GM04503 (cell line): ENCODE measurements at regions not wholly inside any gene's neighbourhood (a gene's known extent, or its start where the extent isn't known, plus 50 kb on each side); places are given as distances from the start of the nearest gene placed in this dataset.

Experiments
- DNase-seq: peaks from one replicate; pipeline ENCODE4 v3.0.0-alpha.2; 2012; ENCODE audit warnings: low read depth

GRCh38 chr16:80418517-80419355 is 122.1 kb upstream of the DYNLRB2 start:
- no peak for DNase-seq

GRCh38 chr16:80417706-80418271 is 123.0 kb upstream of the DYNLRB2 start:
- no peak for DNase-seq

DNA sequence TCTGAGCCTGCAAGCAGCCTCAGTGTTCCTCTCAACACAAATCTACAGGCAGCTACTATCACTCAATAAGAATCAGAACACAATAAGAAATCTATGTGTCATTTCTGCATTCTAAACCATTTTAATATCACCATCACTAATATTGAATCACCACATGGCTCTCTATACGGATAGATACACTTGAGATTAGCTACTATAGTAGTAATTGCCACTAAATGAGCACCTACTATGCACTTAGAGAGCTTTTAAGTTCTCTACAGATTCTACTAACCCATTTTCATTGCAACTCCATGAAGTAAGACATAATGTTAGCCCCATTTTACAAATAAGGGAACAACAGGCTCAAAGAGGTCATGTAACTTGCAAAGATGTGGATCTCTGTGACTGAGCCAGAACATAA is 132.8 kb upstream of the DYNLRB2 start:
- no peak for DNase-seq

DNA sequence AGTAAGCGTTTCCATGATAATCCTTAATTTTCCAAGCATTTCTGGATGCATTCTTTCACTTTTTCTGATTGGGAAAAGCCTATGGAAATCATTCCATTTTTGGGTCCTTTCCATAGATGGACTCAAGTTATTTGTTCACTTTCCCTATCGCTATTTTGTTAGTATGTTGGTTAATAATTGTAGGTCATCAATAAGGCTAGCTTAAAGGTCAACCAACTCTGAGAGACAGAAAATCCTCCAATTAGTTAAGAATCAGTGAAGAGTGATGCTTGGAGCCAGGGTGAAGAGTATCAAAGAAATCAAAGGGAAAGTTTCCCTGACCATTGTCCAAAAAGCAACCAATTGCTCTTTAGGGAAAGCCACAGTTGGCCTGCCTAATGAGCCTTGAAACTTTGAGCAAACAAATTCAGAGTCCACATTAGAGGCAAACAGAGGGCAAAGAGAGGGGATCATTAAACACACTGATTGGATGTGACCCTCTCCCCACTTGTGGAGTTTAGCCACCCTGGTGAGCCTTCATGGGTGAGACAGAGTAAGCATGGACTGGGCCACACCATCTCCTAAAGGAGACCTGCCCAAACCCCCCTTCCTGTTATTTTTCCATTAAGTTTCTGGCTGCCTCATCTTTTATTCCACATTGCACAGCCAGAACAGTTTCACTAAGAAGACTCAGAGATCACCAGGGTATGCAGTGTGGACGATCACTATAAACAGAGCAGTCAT is 133.4 kb upstream of the DYNLRB2 start:
- no peak for DNase-seq

GRCh38 chr16:80404847-80405246 is 135.9 kb upstream of the DYNLRB2 start:
- no peak for DNase-seq

- no peak for DNase-seq
Observed at GRCh38 chr16:80403894-80404293, 136.9 kb upstream of the DYNLRB2 start.

DNA sequence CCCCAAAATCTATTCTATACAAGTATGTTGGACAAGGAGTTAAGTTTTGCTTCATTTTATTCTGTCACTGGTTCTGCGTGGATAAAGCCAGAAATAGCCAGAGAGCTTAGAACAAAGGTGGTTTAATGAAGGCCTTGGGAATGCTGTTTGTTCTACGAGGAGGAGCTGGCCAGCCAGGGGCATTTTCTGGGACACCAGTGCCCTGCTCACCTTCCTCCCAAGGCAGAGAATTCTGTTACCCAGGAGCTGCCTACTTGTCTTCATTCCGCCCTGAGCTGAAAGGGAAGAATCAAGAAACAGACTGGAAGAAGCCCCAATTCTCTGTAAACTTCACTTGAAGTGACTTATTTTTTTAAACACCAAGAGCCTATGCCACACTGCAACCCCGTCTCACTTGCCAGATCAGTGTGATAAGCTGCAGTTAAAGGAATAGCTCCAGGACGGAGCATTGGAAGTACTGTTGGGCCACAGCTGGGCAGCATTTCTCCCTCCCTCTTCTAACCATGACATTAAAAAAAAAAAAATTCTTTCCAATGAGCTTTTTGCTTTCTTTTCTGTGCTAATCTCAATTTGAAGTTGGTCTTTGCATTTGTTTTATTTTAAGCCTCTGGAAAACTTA is 149.8 kb upstream of the DYNLRB2 start:
- no peak for DNase-seq

- no peak for DNase-seq
Observed at GRCh38 chr16:80390046-80390445, 150.7 kb upstream of the DYNLRB2 start.

DNA sequence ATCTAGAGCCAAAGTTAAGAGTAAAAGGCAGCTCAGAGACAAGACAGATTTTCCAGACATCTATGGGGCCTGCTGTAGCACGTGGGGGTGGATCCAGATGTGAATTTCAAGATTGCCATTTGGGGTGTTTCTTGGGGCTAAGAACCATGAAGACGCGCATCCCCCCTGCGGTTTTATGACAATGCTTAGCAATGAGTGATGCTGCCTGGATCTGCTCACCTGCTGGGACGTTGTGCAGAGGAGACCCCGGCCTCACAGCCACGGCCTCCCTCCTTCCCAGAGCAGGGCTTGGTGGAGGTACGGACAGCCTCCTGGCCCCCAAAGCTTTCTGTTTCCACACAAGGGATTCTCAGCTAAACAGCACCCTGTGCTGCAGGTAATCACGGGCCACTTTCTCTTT is 151.5 kb upstream of the DYNLRB2 start:
- no peak for DNase-seq

- DNase-seq: no peak
Observed at GRCh38 chr16:80387318-80387921, 153.4 kb upstream of the DYNLRB2 start.

GRCh38 chr16:80384862-80385261 is 155.9 kb upstream of the DYNLRB2 start:
- no peak for DNase-seq

DNA sequence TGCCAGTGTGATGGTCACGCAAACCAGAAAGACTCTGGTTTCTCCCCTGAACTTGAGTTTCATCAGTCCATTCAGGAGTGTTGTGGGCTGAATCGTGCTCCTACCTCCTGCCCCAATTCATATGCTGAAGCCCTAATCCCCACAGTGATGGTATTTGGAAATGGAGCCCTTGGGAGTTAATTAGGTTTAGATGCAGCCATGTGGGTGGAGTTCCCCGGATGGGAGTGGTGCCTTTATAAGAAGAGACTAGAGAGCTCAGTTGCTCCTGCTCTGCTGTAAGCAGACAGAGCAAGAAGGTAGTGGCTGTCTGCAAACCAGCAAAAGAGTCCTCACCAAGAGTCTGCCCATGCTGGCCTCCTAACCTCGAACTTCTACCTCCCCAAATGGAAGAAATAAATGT is 160.3 kb upstream of the DYNLRB2 start:
- no peak for DNase-seq

DNA sequence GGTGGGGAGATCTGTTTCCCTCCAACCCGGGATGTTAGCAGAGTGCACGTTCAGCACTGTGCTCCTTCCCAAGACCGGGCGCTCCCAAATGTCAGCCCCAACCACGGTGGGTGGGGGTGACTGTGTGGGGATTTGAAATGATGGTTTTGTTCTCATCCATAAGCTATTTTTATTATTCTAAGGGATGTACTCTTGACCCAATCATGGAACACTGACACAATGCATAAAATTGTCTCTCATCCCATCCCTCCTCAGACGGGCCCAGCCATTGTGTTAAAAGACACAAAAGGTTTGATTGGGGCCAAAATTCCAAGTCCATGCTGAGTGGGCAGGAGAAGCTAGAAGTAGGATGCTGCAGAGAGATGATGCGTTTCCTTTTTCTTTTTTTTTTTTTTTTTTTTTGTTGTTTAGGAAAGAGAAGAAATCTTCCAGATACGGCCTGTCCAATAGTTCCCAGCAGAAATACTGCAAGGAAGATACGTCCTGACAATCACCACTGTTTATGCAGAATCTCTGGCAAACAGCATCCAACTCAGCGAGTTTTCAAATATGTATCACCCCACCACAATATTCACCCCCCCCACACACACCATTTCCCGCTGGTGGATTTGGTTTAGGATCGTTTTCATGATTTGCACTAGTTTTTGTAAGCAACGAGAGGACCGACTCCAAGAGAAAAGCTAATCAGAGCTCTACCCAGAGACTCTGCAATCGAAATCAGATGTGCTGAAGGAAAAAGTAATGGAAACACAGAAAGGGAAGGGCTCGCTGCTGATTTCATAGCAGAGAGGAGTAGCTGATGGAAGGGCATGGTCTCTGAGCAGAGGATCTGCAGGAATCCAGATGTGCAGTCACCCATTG is 163.5 kb upstream of the DYNLRB2 start:
- no peak for DNase-seq

DNA sequence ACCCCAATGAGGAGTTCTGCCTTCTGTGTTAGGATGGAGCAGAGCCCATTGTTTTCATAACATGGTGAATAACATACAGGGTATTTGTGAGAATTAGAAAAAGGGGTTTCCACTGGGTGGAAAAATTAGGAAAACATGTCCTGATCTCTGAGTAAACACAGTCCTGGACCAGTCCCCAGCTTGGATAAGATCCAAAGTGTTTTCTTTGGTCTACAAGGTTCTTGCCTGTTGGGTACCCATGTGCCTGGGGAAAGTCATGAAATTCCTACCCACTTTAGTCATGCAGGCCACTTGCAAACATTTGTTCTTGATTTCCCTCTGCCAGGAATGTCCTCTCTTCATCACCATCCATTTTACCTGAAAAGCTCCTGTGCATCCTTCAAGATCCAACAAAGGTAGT is 164.8 kb upstream of the DYNLRB2 start:
- DNase-seq: no peak

DNA sequence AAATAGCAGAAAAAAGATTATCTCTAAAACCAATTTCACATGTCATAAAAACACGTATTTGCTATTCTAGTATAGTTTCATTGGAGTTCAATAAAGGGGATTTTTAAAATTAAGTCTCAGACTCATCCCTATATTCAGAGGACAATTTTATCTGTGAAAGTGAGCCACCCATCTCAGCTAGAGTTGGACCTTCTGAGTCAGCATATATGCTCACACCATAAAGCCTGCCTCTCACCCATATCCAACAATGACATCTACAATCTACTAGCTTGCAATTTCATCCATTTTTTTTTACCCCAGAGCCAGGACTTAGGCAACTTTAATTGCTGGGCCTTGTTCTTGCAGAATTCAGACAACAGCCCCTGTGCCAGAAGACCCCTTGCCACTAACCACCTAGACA is 165.3 kb upstream of the DYNLRB2 start:
- no peak for DNase-seq

DNA sequence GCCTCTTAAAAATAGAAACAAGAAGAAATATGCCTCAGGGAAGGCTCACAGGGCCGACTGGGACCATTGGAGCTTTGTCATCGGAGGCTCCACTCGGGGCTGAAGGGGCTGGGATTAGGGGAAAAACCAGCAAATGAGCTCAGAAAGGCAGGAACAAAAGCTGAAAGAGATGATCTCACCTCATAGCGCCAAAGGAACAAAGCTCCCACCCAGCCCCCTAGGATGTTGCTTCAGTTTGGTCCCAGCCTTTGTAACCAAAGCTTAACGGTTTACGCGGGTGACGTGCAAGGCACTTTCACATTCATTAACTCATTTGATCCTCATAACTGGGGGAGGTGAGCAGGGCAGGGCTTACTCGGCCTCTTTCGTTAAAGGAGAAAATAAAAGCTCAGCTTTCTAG is 168.5 kb upstream of the DYNLRB2 start:
- no peak for DNase-seq

GRCh38 chr16:80369138-80369958 is 171.4 kb upstream of the DYNLRB2 start:
- DNase-seq: peak; percentile 2

DNA sequence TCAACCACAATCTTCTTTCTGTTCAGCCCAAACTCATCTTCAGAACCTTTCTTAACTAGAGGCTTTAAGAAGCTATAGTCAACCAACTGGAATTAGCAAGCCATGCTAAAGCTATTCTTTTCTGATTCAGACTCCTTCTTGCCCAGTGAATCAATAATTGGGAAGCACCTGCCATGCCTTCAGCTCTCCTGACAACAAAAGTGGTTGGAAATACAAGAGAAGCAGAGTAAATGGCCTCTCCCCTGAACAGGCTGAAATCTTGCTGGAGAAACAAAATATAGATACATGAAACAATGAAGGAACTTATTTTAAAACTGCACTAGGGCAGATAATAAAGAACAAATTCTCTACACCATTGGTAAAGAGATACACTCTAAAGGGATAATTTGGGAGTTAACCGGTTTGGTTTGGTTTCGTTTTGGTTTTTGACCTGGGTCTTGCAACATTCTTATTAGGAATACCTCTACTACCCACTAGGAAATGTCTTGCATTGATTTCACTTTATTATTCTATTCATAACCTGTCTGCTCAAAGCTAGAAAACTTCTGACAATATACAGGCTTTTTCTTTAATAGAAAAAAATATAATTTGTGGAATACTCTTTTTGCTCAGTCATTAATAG is 173.6 kb upstream of the DYNLRB2 start:
- DNase-seq: no peak

DNA sequence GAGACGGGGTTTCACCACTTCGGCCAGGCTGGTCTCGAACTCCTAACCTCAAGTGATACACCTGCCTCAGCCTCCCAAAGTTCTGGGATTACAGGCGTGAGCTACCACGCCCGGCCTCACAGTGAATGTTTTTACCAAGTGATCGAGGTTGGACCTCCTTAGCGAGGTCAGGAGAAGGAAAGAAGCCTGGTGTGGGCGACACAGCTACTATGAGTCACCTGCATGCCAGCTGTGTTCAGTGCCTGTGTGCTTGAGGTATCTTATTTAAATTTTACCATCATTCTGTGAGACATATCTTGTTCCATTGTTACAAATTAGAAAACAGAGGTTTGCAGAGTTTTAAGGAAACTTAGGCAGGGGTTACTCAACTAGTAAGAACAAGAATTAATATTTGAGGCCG is 174.8 kb upstream of the DYNLRB2 start:
- no peak for DNase-seq

GRCh38 chr16:80362816-80363215 is 178.0 kb upstream of the DYNLRB2 start:
- no peak for DNase-seq
